ENCODE measurements at regions not wholly inside any gene's neighbourhood (a gene's known extent, or its start where the extent isn't known, plus 50 kb on each side); places are given as distances from the start of the nearest gene placed in this dataset.

DNA sequence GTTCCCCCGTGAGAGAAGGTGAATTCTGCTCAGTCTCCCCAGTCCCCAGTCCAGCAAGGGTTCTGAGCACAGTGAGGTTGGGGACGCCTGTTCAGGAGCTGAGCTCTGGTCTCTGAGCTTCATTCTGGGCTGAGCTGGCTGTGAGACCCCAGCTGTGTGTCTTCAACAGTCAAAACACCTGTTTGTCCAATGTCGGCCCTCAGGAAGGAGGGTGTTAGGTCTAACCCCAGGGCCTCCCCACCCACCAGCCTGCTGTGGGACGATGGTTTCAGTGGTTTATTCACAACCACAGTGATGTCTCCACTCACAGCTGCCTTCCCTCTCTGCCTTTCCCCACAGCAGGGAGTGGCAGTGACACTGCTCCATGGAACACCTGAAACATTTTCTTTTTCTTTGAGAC, 1282.9 kb downstream of the TBC1D22A start:
- TF ChIP-seq CTCF (IDR thresholded peaks at IDR 0.05) (no peak), POLR2A (IDR thresholded peaks at IDR 0.05) (no peak)

Data from heart left ventricle (tissue), 13 donors.